ENCODE measurements at regions not wholly inside any gene's neighbourhood (a gene's known extent, or its start where the extent isn't known, plus 50 kb on each side); places are given as distances from the start of the nearest gene placed in this dataset.
A peak's percentile ranks its signal among the peaks of the same experiment; 100 is the strongest.

- no peaks in the 10 kb centered on the region for H3F3A ChIP-seq (ENCODE audit: low read depth)
- H3K4me1 ChIP-seq = peaks cover 24% of the 10 kb centered on the region
- TF ChIP-seq CTCF (IDR thresholded peaks at IDR 0.05) = no peak
- TF ChIP-seq EZH2phosphoT487 (IDR thresholded peaks at IDR 0.05) = no peak
- TF ChIP-seq EZH2 (IDR thresholded peaks at IDR 0.05) = no peak
- no peak overlapping the region for H3K4me3 ChIP-seq
- peaks cover 12% of the 10 kb centered on the region for H3K4me1 Mint-ChIP-seq
- H3K9me3 ChIP-seq (ENCODE audit: low read depth) = no peaks in the 10 kb centered on the region
- H3K36me3 Mint-ChIP-seq = peaks cover 2% of the 10 kb centered on the region
- peaks cover 4% of the 10 kb centered on the region for H3K27me3 Mint-ChIP-seq (ENCODE audit: insufficient read depth, low read depth)
- peak overlapping the region; percentile 31 for H3K4me2 ChIP-seq
- no peak for DNase-seq (ENCODE audit: low spot score)
- no peak overlapping the region for H3K27ac Mint-ChIP-seq
- no peaks in the 10 kb centered on the region for H3K27me3 ChIP-seq
- no peak overlapping the region for H3K27ac ChIP-seq
- H2AFZ ChIP-seq (replicated peaks) = peak overlapping the region; percentile 32
- H3K36me3 ChIP-seq = no peaks in the 10 kb centered on the region
- H3K9ac ChIP-seq = no peak overlapping the region
- H3K9me3 Mint-ChIP-seq = peaks cover 8% of the 10 kb centered on the region
- no peaks in the 10 kb centered on the region for H3K79me2 ChIP-seq (ENCODE audit: low read depth)
- no peak overlapping the region for H3K4me3 Mint-ChIP-seq
- no peaks in the 10 kb centered on the region for H4K20me1 ChIP-seq (ENCODE audit: low read depth)
Measured at GRCh38 chr4:75211422-75211821, 278.5 kb downstream of the PARM1 start.

- Histone ChIP-seq H3K9me3 (ENCODE audit: low read depth) (no peaks in the 10 kb centered on the region), H3F3A (ENCODE audit: low read depth) (no peaks in the 10 kb centered on the region), H3K4me1 (peaks cover 24% of the 10 kb centered on the region), H2AFZ (replicated peaks) (no peak overlapping the region), H4K20me1 (ENCODE audit: low read depth) (no peaks in the 10 kb centered on the region), H3K79me2 (ENCODE audit: low read depth) (no peaks in the 10 kb centered on the region), H3K4me2 (no peak overlapping the region), H3K27me3 (no peaks in the 10 kb centered on the region), H3K9ac (no peak overlapping the region), H3K27ac (no peak overlapping the region), H3K36me3 (no peaks in the 10 kb centered on the region), H3K4me3 (no peak overlapping the region)
- Mint-ChIP-seq H3K27me3 (ENCODE audit: insufficient read depth, low read depth) (peaks cover 2% of the 10 kb centered on the region), H3K4me3 (no peak overlapping the region), H3K36me3 (peaks cover 2% of the 10 kb centered on the region), H3K9me3 (peaks cover 11% of the 10 kb centered on the region), H3K4me1 (peaks cover 12% of the 10 kb centered on the region), H3K27ac (no peak overlapping the region)
- TF ChIP-seq CTCF (IDR thresholded peaks at IDR 0.05) (no peak), EZH2phosphoT487 (IDR thresholded peaks at IDR 0.05) (no peak), EZH2 (IDR thresholded peaks at IDR 0.05) (no peak)
- no peak for DNase-seq (ENCODE audit: low spot score)
Measured at GRCh38 chr4:75207902-75208301, 275.0 kb downstream of the PARM1 start.

- H3K27ac ChIP-seq = no peak overlapping the region
- H3K4me1 Mint-ChIP-seq = peaks cover 5% of the 10 kb centered on the region
- H3K27ac Mint-ChIP-seq = no peak overlapping the region
- no peak for TF ChIP-seq EZH2 (IDR thresholded peaks at IDR 0.05)
- TF ChIP-seq CTCF (IDR thresholded peaks at IDR 0.05) = no peak
- no peak for TF ChIP-seq EZH2phosphoT487 (IDR thresholded peaks at IDR 0.05)
- no peaks in the 10 kb centered on the region for H3K36me3 Mint-ChIP-seq
- H3K79me2 ChIP-seq (ENCODE audit: low read depth) = no peaks in the 10 kb centered on the region
- no peaks in the 10 kb centered on the region for H3K9me3 ChIP-seq (ENCODE audit: low read depth)
- no peak for DNase-seq (ENCODE audit: low spot score)
- H3K36me3 ChIP-seq = no peaks in the 10 kb centered on the region
- H3K9ac ChIP-seq = no peak overlapping the region
- H4K20me1 ChIP-seq (ENCODE audit: low read depth) = no peaks in the 10 kb centered on the region
- H3K9me3 Mint-ChIP-seq = peaks cover 13% of the 10 kb centered on the region
- no peaks in the 10 kb centered on the region for H3F3A ChIP-seq (ENCODE audit: low read depth)
- H3K4me2 ChIP-seq = no peak overlapping the region
- no peaks in the 10 kb centered on the region for H3K27me3 ChIP-seq
- no peaks in the 10 kb centered on the region for H3K4me1 ChIP-seq
- H3K27me3 Mint-ChIP-seq (ENCODE audit: insufficient read depth, low read depth) = no peaks in the 10 kb centered on the region
- H2AFZ ChIP-seq (replicated peaks) = peak overlapping the region; percentile 34
- no peak overlapping the region for H3K4me3 Mint-ChIP-seq
- H3K4me3 ChIP-seq = no peak overlapping the region
Measured at GRCh38 chr4:75195111-75195510, 262.2 kb downstream of the PARM1 start.
